ENCODE measurements at regions not wholly inside any gene's neighbourhood (a gene's known extent, or its start where the extent isn't known, plus 50 kb on each side); places are given as distances from the start of the nearest gene placed in this dataset.

- ATAC-seq (ENCODE audit: low FRiP score) (no peak), DNase-seq (ENCODE audit: low spot score) (no peak)
- TF ChIP-seq CTCF (IDR thresholded peaks at IDR 0.05) = no peak
Observed at GRCh38 chr11:70702040-70702648, 303.8 kb downstream of the CTTN start.

GRCh38 chr11:70703141-70704064 is 305.1 kb downstream of the CTTN start:
- DNase-seq (ENCODE audit: low spot score) (no peak), ATAC-seq (ENCODE audit: low FRiP score) (peak; percentile 33)
- no peak for TF ChIP-seq CTCF (IDR thresholded peaks at IDR 0.05)

GRCh38 chr11:70705097-70705496 is 306.8 kb downstream of the CTTN start:
- no peak for DNase-seq (ENCODE audit: low spot score)
- ATAC-seq (ENCODE audit: low FRiP score) = no peak
- no peak for TF ChIP-seq CTCF (IDR thresholded peaks at IDR 0.05)

- TF ChIP-seq CTCF (IDR thresholded peaks at IDR 0.05) = no peak
- ATAC-seq (ENCODE audit: low FRiP score) (no peak), DNase-seq (ENCODE audit: low spot score) (no peak)
Observed at GRCh38 chr11:70705930-70706329, 307.6 kb downstream of the CTTN start.

GRCh38 chr11:70707821-70708220 is 309.5 kb downstream of the CTTN start:
- ATAC-seq (ENCODE audit: low FRiP score) (no peak), DNase-seq (ENCODE audit: low spot score) (no peak)
- no peak for TF ChIP-seq CTCF (IDR thresholded peaks at IDR 0.05)

GRCh38 chr11:70709596-70709995 is 311.3 kb downstream of the CTTN start:
- no peak for ATAC-seq (ENCODE audit: low FRiP score)
- no peak for DNase-seq (ENCODE audit: low spot score)

More at GRCh38 chr11:70709596-70709995, 311.3 kb downstream of the CTTN start:
- TF ChIP-seq CTCF (IDR thresholded peaks at IDR 0.05) = no peak

Measured in omental fat pad (tissue), 3 donors.